HepG2 (cell line): ENCODE measurements at regions not wholly inside any gene's neighbourhood (a gene's known extent, or its start where the extent isn't known, plus 50 kb on each side); places are given as distances from the start of the nearest gene placed in this dataset.

Experiments
- IKZF4 ChIP-seq: sonication (generic); formaldehyde crosslinking; IDR thresholded peaks from 2 replicates; pipeline ENCODE4 v1.5.1; 2020; ENCODE audit warnings: borderline replicate concordance, mild to moderate bottlenecking, low read depth, missing genetic modification reagents; ENCODE audit errors: not compliant biosample characterization
- JDP2 ChIP-seq: sonication (generic); formaldehyde crosslinking; IDR thresholded peaks from 2 replicates; pipeline ENCODE4 v1.8.1; 2022; ENCODE audit warnings: missing genetic modification reagents, borderline replicate concordance
- MED1 ChIP-seq: sonication (generic); formaldehyde crosslinking; IDR thresholded peaks from 2 replicates; pipeline ENCODE4 v1.4.0; 2020; ENCODE audit warnings: missing genetic modification reagents
- PRDM15 ChIP-seq: sonication (generic); formaldehyde crosslinking; IDR thresholded peaks from 2 replicates; pipeline ENCODE4 v1.4.0; 2020; ENCODE audit warnings: missing genetic modification reagents
- TCF12 ChIP-seq, 2 experiments: fragments of 450-650 bp in 1 of 2; sonication (generic) in 1 of 2; formaldehyde crosslinking in 1 of 2; IDR thresholded peaks; 2 replicates each; pipeline versions ENCODE4 v1.6.1 to v1.8.0; 2017 to 2022; ENCODE audit warnings: antibody characterized with exemption in 1 of 2, mild to moderate bottlenecking in 1 of 2, missing genetic modification reagents in 1 of 2, moderate library complexity in 1 of 2
- ZNF10 ChIP-seq: sonication (generic); formaldehyde crosslinking; IDR thresholded peaks from 2 replicates; pipeline ENCODE4 v1.4.0; 2020; ENCODE audit warnings: mild to moderate bottlenecking, low read depth, missing genetic modification reagents, borderline replicate concordance
- ZNF275 ChIP-seq: sonication (generic); formaldehyde crosslinking; IDR thresholded peaks from 2 replicates; pipeline ENCODE4 v1.8.0; 2022; ENCODE audit warnings: missing genetic modification reagents, mild to moderate bottlenecking, inconsistent platforms, borderline replicate concordance
- ZNF512 ChIP-seq: sonication (generic); formaldehyde crosslinking; IDR thresholded peaks from 2 replicates; pipeline ENCODE4 v1.4.0; 2020; ENCODE audit warnings: mild to moderate bottlenecking, missing genetic modification reagents
- ZNF703 ChIP-seq: sonication (generic); formaldehyde crosslinking; IDR thresholded peaks from 2 replicates; pipeline ENCODE4 v1.5.1; 2020; ENCODE audit warnings: missing genetic modification reagents, mild to moderate bottlenecking, moderate library complexity, borderline replicate concordance

DNA sequence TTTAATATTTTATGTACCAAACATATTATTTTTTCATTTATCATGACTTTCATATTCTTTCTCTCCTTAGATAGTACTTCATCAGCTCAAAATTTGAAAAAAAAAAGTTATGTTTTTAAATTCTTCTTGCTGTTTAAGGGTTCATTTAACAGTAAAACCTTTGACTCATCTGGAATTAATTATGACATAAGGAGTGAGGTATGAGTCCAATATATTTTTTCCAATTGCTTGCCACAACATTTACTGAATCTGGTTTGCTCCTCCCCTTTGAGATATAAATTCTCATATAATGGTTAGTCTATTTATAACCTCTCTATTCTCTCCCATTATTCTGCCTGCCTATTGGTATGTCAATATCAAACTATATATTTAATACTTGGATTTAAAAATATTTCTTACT lies 387.8 kb downstream of the TUSC7 start (continued):
- no peak for TF ChIP-seq ZNF512 (CRISPR knock-in tag)
- no peak for TF ChIP-seq IKZF4
- no peak for TF ChIP-seq JDP2 (CRISPR knock-in tag)
- no peak for TF ChIP-seq TCF12 (IDR thresholded peaks at IDR 0.05)
- TF ChIP-seq TCF12 (CRISPR knock-in tag; IDR thresholded peaks at IDR 0.05), result no peak
- TF ChIP-seq ZNF703 (CRISPR knock-in tag), result no peak
- TF ChIP-seq MED1 (CRISPR knock-in tag), result no peak
- no peak for TF ChIP-seq ZNF10
- no peak for TF ChIP-seq ZNF275 (CRISPR knock-in tag)
- no peak for TF ChIP-seq PRDM15 (CRISPR knock-in tag)
